Fibroblast of mammary gland (primary cell): ENCODE measurements at regions not wholly inside any gene's neighbourhood (a gene's known extent, or its start where the extent isn't known, plus 50 kb on each side); places are given as distances from the start of the nearest gene placed in this dataset.

Source experiments
- DNase-seq: peaks from one replicate; pipeline ENCODE4 v3.0.0-alpha.2; 2010; ENCODE audit warnings: low read depth
- H3K4me3 ChIP-seq: 2 replicates; pipeline ENCODE4 v1.5.1; 2011; ENCODE audit warnings: low read depth, mild to moderate bottlenecking, low read length, moderate library complexity; ENCODE audit not compliant: control insufficient read depth
- TF ChIP-seq, protein P1 (sequence below): conservative IDR thresholded peaks from 2 replicates; pipeline ENCODE4 v1.5.1; 2011; ENCODE audit warnings: low read depth, low read length, inconsistent platforms; ENCODE audit not compliant: control insufficient read depth, insufficient read depth

DNA sequence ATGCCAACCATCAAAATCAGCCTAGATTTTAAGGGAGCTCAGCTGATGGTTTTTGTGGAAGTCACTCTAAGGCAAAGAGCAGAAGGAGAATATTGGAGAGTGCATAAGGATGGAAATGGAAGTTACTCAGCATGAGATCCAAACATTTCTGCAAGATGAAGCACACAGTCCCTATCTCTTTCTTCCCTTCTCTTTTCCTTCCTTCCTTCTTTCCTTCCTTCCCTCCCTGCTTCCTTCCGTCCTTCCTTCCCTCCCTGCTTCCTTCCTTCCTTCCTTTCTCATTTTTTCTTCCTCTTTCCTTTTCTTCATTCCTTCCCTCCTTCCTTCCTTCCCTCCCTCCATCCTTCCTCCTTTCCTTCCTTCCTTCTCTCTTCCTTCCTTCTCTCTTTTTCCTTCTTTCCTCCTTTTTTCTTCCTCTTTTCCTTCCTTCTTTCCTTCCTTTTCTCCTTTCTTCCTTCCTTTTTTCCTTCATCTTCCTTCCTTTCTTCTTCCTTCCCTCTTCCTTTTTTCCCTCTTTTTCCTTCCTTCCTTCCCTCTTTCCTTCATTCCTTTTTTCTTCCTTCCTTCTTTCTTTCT, 727.9 kb upstream of the CDH2 start:
- TF ChIP-seq, protein P1, sequence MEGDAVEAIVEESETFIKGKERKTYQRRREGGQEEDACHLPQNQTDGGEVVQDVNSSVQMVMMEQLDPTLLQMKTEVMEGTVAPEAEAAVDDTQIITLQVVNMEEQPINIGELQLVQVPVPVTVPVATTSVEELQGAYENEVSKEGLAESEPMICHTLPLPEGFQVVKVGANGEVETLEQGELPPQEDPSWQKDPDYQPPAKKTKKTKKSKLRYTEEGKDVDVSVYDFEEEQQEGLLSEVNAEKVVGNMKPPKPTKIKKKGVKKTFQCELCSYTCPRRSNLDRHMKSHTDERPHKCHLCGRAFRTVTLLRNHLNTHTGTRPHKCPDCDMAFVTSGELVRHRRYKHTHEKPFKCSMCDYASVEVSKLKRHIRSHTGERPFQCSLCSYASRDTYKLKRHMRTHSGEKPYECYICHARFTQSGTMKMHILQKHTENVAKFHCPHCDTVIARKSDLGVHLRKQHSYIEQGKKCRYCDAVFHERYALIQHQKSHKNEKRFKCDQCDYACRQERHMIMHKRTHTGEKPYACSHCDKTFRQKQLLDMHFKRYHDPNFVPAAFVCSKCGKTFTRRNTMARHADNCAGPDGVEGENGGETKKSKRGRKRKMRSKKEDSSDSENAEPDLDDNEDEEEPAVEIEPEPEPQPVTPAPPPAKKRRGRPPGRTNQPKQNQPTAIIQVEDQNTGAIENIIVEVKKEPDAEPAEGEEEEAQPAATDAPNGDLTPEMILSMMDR, result no peak
- no peak overlapping the region for H3K4me3 ChIP-seq

DNA sequence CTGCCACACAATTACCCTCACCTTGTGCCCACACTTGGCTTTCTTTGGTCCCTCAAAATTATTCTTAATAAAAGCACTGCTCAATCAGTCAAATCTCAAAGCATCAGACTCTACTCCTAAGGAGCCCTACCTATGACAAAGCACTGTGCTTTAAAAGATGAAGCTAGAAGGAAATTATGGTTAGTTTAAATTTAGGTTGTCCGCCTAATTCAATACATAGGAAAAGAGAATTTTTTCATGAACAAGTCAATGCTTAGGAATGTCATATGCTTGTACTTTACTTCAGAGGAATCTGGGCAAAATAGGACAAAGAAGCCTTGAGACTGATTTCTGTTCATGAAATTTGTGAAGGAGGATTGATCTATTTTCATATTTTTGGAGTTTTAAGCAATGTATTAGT, 726.4 kb upstream of the CDH2 start:
- peak; percentile 3 for DNase-seq
- TF ChIP-seq, protein P1, result no peak
- no peak overlapping the region for H3K4me3 ChIP-seq

More for the DNA sequence above, 727.9 kb upstream of the CDH2 start:
- no peak for DNase-seq

DNA sequence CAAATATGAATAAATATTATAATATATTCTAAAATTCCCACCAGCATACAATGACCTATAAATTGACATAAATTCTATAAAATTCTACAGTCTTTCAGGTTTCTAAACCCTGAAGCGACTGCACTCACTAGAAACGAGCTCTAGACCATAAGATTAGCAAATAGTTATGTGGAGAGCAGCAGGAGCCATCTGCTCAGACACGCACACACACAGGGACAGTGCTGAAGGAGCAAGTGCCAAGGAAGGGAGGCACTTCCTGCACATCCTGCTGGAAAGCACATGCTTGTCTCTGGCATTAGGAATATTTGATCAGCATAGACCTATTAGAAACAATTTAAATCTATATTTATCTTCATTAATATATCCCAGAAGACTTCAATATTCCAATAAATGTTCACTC, 713.9 kb upstream of the CDH2 start:
- H3K4me3 ChIP-seq, result no peak overlapping the region
- no peak for DNase-seq
- TF ChIP-seq, protein P1, result no peak

DNA sequence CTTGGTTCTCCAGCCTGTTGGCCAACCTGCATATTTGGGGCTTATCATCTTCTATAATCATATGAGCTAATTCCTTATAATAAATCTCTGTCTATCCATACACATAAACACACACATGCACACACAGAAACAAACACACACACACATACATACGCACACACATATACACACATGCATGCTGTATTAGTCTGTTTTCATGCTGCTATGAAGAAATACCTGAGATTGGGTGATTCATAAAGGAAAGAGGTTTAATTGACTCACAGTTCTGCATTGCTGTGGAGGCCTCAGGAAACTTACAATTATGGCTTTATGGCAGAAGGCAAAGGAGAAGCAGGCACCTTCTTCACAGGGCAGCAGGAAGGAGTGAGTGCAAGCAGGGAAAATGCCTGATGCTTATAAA, 707.4 kb upstream of the CDH2 start:
- no peak for DNase-seq
- H3K4me3 ChIP-seq, result no peak overlapping the region
- TF ChIP-seq, protein P1, result no peak

DNA sequence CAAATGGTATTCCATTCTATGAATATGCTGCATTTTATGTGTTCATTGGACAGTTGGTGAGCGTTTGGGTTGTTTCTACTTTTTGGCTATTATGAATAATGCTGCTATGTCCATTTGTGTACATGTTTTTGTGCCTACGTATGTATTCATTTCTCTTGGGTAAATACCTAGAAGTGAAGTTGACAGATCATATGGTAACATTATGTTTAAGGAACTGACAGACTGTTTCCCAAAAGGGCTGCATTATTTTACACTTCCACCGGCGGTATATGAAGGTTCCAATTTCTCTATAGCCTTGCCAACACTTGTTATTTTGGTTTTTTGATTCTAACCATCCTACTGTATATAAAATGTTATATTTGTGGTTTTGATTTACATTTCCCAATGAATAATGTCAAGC, 703.9 kb upstream of the CDH2 start:
- TF ChIP-seq, protein P1, result no peak
- DNase-seq, result no peak
- no peak overlapping the region for H3K4me3 ChIP-seq

DNA sequence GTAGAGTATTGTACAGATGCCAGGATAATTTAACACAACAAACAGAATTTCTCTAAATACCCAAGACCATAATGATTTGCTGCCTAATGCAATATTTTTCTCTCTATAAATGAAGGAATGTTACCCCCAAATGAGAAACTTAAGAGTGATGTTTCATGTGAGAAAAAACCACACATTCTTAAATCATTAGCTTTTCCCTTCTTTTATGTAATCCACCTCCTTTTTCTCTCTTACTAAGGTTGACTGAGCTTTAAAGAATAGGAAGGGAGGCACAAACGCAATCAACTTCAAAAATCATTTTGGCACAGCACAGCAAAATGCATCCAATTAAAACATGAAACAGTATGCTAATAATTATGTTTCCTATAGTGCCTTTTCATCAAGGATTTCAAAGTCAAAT, 698.1 kb upstream of the CDH2 start:
- no peak overlapping the region for H3K4me3 ChIP-seq
- no peak for DNase-seq
- TF ChIP-seq, protein P1, result no peak

DNA sequence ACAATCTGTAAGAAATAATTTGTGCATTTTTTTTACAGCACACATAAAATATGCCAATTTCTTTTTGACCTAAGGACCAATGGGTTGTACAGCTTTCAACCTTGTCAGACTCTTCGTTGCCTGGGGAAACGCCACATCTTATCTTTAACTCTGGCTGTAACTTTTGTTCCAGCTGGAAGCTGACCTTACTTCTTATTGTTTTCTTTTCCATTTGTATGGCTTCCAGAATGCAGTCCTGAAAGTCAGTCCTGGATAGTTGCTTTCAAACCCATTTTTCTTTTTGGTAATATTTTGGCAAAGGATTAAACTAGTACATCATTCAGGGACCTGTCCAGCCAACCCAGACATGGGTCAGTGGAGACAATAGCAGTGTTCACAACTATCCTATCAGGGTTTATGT, 686.5 kb upstream of the CDH2 start:
- TF ChIP-seq, protein P1, result no peak
- no peak for DNase-seq
- H3K4me3 ChIP-seq, result no peak overlapping the region
